ENCODE measurements at regions not wholly inside any gene's neighbourhood (a gene's known extent, or its start where the extent isn't known, plus 50 kb on each side); places are given as distances from the start of the nearest gene placed in this dataset.

- TF ChIP-seq ARID1B (IDR thresholded peaks at IDR 0.05), result no peak
- no peak for TF ChIP-seq CTCF (IDR thresholded peaks at IDR 0.05 in 2 of 3, conservative IDR thresholded peaks at IDR 0.05 in 1 of 3; ENCODE audit: insufficient read depth in 2 of 3, low read depth in 1 of 3, low read length in 3 of 3)
- no peak for TF ChIP-seq RCOR1 (IDR thresholded peaks at IDR 0.05; ENCODE audit: borderline replicate concordance in 1 of 2, low read depth in 2 of 2, low read length in 2 of 2)
- TF ChIP-seq ZNF253 (CRISPR knock-in tag; conservative IDR thresholded peaks at IDR 0.05), result no peak
- no peak for TF ChIP-seq SMARCA4 (IDR thresholded peaks at IDR 0.05)
- no peak for TF ChIP-seq CHD7 (IDR thresholded peaks at IDR 0.05; ENCODE audit: low read depth, low read length)
- no peak for TF ChIP-seq SMC3 (conservative IDR thresholded peaks at IDR 0.05; ENCODE audit: insufficient read depth, low read depth, low read length)
- no peak for TF ChIP-seq ZZZ3 (IDR thresholded peaks at IDR 0.05)
Measured at GRCh38 chr5:130884023-130884422, 281.0 kb downstream of the HINT1 start.
